Effector CD8-positive, alpha-beta T cell (primary cell): ENCODE measurements at regions not wholly inside any gene's neighbourhood (a gene's known extent, or its start where the extent isn't known, plus 50 kb on each side); places are given as distances from the start of the nearest gene placed in this dataset.
A peak's percentile ranks its signal among the peaks of the same experiment; 100 is the strongest.
"Not testable (repeated sequence)": the region's sequence is repeated elsewhere in the genome, so short reads cannot be mapped to it uniquely, and the experiment has no call there.

Source experiments
- DNase-seq: peaks from one replicate; lab custom pipeline; 2025; lab: John Stamatoyannopoulos, UW

DNA sequence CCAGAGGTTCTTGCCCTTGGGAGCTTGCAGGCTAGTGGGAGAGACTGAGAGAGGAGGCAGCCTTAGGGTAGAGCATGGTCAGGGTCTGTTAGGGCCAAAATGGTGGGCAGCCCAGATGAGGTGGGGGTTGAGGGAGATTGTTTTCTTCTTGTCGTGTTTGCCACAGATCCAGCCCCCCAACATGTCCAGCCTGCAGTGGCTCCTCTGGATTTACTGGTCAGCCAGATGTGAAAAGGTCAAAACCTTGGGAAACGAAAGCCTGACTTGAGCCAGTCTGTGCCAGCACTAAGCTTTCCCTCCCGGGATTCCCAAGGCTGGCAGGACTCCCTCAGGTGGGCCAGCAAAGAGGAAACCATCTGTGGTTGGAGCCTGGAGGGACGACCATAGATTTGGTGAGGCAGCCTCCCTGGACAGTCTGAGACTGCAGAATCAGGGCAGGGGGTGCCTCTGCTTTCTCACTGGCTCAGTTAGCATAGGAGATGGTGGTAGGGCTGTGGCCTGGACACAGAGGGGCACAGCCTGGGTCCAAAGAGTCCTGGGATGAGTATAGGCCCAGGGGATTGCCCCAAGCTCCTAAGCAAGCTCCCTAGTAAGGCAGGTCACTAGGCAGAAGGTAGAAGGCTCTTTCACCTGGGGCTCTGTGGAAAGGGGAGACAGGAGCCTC lies 51.2 kb upstream of the PRR23C start:
- DNase-seq, result no peak

DNA sequence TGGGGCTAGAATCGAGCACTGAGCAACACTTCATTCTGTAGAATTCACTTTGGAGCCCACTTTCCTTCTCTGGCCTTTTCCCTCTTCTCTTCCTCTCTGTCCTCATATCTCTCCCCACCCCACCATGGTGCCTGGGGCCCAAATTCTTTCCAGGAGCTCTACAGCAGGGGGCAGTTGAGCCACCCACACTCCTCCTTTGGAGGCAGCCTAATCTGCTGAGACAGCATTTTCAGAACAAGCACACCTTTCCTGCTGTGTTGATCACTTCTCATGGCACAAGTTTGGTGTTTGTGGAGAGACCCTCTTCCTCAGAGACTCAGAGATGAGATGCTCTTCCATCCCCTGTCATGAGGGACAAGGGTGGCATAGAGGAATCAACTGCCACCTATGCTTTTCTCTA lies 52.0 kb upstream of the PRR23C start:
- DNase-seq, result no peak

DNA sequence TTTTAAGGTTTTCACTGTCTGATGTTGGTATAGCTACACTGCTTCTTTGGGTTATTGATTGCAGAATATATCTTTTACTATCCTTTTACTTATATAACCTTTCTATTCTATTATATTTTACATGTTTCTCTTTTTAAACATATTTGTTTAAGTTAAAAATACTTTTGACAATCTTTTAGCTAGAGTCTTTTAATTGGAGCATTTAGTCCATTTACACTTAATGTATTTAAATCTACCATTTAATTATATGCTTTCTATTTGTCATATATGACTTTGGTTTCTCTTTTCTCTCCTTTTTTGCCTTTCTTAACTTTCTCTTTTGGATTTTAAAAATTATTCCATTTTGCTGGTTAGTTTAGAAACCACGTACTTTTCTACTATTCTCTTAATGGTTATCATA lies 53.7 kb upstream of the PRR23C start:
- no peak for DNase-seq

DNA sequence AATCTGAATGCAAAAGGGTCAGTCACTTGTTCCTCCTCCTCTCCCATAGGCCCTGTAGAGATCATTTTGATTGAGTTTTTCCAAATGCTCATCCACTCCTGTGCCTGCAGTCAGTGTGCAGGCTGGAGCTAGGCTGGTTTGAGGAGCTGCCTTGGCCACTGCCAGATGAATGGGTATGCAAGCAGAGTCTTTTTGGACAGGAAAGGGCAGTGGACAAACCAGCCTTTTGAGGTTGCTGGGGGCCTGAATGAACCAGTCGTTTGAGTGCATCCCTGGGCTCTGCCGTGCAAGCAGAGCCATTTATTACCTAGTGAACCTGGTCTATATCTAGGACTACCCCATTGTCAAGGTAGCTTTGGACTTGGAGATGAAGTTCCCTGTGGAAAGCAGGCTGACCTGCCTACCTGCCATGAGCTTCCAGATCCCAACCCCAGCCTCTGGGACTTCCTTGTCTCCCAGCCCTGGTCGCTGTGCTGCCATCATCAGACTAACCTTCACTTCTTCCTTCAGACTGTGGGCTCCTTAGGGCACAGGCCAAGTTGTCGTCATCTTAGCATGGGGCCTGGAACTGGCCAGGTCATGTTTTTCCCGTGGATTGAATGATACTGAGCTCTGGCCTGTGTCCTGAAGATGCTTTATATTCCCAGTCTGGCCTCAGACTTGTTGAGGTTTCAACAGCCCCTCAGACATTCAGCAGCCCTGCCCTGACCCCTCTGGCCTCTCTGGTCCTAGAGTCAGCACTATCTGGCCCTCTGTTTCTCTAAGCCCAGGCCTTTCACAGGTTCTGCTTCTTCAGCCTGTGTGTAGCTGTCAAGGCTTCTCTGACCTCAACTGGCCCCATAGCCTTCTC lies 55.5 kb upstream of the PRR23C start:
- DNase-seq, result no peak

DNA sequence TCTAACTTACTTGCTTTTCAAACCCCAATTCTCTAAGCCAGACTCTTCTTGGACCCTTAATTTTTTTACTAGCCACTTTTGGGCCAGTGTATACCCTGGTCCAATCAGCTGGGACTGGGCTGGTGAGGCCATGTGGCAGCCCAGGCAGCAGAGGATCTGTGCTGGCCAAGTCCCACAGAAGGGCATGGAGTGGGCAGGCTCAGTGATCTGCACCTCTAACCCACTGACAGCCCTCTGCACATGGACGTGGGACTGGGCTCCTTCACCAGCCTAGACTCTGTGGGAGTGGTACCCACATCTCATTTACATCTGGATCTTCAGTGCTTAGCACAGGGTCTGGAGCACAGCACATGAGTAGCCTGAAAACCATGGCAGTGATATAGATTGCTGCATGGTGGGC lies 56.1 kb upstream of the PRR23C start:
- DNase-seq, result no peak

DNA sequence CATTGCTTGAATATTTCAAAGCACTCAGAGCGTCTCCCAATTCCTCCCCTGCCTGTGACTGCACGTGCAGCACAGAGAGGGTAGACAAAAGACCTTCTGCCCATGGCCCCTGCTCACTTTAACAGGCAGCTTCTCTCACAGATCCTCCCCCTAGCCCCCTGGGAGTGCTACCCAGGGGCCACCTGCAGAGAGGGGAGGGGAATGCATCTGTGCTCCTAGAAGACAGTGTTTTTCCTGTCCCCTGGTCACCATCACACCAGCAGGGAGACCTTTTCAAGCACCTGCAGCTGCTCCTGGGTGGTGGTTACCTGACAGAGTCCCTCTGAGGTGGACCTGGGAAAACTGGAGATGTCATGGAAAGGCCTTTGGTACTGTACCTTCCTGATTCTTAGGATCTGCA lies 56.7 kb upstream of the PRR23C start:
- no peak for DNase-seq

DNA sequence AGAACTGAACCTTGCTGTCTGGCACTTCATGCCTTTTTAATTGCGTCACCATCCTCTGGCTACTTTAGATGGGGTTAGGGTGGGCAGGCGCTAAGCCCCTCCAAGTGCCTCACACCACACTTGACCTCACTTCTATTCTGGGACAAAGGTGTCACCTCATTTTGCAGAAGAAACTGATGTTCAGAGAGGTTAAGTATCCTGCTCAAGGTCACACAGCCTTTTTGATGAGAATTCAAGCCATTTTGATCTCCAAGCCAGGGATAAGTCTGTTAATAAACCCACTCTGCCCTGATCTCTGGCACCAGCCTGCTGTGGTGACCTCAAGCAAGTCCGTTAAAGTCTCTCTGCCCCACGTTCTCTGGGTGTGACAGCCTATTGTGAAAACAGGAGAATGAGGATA lies 58.8 kb upstream of the PRR23C start:
- no peak for DNase-seq

DNA sequence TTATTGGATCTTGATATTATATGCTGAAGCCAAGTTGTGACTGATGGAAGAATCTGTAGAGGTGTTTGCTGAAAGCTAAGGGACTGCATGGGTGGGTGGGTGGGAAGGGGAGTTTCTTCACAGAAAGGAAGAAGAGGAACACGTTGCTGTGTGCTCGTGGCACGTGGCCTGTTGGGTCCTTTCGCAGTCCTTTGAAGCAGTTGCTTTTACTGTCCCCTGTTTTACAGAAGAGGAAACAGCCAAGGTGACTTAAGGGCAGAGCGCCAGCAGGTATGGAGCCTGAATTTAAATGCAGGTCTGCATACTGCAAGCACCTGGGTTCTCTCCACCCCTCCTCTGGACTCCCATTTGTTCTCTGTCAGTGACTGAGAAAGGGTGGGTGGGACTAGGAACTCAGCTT lies 59.4 kb upstream of the PRR23C start:
- no peak for DNase-seq

DNA sequence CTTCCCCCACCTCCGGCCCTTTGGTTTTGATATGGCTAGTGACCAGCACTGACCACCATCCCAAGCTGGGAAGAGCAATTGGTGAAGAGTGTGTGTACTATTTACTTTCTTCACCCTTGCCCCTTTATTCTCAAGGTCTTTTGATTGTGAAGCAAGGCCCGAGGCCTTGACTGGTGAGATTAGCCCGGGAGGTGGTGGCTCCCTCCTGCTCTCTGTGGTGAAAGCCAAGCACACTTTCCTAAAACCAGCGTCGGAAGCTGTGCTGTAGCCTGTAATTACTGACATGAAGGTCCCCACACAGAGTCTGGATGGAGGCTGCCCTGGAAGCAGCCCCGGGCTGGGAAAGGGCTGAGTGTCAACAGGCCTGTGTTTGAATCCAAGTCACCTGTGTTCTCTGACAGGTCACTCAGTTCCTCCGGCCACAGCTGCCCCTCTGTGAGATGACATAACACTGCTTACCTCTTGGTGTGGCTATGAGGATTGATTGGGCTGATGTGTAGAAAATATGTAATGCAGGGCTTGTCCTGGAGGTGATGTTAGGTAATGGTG lies 60.5 kb upstream of the PRR23C start:
- no peak for DNase-seq

DNA sequence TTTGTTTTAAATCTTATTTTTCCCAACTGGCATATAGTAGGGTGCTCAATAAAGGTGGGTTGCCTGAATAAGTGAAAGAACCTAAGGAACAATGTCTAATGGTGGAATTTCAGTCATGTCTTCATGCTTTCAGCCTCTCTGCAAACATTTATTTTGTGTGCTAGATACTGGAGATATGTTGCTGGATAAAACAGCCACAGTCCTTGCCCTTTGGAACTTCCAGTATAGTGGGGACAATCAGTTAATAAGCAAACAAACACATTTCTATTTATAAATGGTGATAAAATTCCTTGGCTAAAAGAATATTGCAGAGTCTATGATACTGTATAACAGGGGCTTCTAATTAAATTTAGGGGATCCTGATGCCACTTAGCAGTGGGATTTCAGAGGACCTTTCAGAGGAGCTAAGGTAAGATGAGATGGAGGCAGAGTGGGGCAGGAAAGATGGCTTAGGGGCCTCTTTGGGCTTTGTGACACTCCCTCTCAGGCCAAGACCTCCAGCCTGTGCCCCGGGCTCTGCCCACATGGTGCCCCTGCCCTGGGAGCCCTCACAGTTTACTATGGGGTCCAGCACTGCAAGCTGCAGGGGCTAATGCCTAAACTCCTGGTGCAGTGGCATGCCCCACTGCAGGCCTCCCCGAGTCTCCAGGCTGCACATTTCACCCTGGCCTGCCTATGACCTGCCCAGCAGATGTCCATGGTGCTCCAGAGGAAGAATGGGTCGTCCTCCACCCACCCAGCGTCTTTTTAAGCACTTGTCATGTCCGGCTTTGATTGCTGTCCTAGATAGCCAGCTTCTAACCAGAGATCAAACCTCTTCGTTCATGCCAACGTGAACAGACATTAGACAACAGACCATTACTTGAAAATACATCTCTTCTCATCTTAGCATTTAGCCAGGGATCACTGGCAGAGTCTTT lies 61.6 kb upstream of the PRR23C start:
- DNase-seq, result no peak

DNA sequence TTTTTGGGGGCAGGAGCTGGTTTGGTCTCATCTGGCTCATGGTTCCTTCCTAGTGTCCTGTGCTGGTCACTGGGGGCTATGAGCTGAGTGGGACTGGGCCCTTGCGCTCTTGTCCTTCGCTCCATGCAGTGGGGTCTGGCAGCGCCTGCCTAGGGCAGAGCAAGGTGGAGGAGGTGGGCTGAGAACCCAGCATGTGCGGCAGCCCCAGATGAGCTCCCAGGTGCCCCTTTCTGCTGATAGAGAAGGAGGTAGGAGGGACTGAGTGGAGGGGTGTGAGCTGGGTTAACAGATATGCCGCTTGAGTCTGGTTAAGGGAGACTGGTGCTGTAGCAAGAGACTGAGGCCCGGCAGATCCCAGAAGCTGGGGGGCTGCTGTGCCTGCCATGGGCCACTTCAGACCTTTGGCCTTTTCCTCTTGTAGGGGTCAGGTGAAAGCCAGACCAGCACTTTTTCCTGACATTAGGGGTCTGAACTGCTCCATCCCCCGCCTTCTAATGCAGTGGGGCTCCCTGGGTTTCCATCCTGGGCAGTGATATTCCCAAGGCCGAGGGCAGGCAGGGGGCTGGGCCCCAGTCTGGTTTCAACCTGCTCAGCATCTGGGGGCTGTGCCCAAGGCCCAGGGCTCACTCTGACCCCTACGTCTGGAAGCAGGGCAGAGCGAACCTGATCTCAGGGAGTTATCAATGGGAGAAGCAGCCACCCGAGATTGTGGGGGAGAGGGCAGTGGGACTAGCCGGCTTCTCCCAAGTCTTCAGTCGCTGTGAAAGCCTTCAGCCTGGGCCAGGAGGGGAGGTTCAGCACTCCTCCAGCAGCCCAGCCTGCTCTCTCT lies 62.9 kb upstream of the PRR23C start:
- no peak for DNase-seq

DNA sequence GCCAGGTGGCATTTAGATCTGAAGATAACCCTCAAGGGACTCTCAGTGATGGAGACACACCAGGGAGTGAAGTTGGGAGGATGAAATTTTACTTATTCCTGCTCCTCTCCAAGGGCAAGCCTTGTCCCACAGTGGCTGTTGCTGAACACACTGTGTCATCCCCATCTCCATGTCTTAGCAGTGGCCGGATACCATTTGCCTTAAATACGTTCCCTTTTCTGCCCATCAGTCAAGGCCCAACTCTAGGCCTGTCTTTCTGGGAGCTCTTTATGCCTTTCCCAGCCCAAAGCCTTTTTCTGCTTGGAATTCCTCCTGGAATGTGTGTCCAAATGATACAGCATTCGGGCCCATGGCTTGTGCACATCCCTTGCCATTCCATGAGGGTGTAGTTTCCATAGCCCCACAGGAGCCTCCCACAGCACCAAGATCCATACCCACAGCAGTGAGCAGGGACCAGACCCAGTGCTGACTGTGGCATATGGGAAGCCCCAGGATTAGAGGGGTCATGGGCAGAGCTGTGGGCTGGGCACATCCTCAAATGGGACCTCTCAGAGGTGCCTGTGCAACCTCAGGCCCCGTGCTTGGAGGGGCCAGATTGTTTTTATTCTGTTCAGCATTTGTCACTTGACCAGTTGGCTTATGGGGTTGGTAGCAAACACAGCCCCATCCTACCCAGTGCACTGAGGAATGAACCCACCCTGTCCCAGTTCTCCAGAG lies 63.7 kb upstream of the PRR23C start:
- no peak for DNase-seq

DNA sequence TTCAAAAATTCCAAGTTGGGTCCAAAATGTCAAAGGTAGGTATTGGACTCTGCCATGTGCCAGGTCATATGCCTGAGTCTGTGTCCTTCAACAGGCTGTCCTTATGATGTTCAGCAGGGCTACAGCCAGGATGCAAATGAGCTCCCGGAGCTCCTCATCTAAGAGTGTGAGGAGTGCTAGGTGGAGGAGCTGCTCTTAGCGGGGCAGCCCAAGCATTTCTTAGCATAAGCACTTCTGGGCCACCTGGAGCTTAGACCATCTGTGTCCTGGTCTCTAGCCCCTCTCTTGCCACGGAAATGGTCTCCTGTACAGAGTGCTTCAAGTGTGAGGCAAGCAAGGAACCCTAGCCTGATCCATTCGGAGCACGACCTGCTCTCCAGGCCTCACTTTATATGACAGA lies 64.6 kb upstream of the PRR23C start:
- no peak for DNase-seq

DNA sequence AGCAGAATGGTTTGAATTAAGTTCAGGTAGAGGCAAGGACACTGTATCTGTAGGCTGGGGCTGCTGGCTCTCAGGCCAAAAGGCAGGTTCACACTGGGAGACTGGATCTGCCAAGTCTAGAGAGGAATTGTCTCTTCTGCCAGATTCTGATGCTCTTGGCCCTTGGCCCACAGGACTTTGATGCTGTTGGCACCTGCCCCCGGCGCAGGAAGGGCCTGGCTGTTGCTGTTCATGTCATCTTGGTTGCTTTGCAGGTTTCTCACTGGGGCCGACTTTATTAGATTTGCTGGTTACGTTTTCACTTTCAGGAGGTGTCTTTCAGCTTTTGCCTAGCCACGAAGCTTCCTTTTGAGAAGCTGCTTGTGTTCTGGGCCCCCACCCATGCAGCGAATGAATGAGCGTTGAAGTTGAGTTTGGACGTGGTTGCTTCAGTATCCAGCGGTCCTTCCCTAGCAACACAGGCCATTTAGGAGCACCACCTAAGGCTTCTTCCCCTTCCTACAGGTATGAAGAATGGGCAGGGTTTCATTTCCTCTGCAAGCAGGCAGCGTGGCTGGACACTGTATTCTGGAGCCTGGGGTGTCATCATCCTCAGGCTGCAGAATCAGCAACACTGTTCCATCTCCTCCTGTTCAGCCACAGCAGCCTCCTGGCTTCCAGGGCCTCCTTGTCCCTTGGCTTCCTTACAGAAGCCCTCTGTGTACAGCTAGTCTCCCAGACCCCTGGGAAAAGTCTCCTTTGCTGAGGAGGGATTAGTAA lies 65.6 kb upstream of the PRR23C start:
- DNase-seq, result no peak

DNA sequence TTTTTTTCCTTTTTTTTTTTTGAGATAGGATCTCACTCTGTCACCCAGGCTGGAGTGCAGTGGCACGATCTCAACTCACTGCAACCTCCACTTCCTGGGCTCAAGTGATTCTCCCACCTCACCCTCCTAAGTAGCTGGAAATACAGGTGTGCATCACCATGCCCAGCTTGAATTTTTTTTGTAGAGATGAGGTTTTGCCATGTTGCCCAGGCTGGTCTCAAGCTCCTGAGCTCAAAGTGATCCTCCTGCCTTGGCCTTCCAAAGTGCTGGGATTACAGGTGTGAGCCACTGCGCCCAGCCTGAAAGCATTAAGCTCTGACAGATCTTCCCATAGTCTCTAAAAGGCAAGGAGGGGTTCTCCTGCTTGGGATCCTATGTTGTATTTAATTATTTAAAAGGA lies 66.2 kb upstream of the PRR23C start:
- DNase-seq, result not testable (repeated sequence)

DNA sequence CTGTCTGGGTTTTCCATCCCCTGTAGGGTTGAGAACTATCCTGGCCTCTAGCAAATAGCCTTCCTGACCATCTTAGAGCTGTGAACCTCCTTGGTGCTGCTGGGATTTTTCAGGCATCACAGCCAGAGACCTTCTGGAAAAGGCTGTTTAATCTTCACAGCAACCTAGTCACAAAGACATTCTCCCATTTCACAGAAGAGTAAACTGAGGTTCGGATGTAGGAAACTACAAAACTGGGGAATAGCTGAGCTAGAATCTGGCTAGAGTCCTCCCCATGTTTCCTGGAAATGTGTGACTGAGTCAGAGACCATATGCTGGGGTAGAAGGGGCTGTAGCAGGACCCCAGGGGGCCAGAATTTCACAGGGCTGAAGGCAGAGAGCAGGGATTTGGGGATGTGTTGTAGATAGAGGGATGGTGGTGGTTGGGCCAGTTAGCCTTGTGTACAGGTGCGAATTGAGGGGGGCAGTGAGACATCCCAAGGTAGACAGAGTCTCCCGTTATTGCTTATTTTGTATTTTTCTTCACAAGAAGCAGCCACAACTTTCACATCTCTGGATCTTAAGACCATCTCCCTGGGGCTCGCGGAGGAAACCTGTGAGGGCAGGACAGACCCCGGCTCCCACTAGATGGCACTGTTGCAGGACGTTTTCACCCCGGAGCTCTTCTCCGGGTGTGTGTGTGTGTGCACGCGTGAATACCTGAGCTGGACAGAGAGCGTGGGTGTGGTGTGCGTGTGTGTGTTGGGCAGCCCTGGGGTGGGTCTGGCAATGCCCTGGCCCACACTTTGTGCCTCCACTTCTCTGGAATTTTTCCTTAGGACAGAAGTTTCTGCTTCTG lies 66.9 kb upstream of the PRR23C start:
- peak; percentile 4 for DNase-seq

DNA sequence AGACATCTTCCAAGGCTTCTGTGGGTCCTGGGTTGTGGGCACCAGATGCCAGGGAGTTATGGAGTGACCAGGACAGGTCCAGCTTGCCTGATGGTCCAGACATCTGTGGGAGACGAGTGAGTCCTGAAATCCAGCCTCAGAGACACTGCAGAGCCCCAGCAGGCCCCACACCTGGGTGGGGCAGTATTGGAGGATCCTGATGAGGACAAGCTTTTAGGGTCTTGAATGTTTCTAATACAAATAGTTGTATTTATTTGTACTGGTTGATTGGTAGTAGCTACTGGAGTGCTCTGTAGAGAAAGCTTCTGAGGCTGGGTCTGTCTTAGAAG lies 67.5 kb upstream of the PRR23C start:
- DNase-seq, result no peak

DNA sequence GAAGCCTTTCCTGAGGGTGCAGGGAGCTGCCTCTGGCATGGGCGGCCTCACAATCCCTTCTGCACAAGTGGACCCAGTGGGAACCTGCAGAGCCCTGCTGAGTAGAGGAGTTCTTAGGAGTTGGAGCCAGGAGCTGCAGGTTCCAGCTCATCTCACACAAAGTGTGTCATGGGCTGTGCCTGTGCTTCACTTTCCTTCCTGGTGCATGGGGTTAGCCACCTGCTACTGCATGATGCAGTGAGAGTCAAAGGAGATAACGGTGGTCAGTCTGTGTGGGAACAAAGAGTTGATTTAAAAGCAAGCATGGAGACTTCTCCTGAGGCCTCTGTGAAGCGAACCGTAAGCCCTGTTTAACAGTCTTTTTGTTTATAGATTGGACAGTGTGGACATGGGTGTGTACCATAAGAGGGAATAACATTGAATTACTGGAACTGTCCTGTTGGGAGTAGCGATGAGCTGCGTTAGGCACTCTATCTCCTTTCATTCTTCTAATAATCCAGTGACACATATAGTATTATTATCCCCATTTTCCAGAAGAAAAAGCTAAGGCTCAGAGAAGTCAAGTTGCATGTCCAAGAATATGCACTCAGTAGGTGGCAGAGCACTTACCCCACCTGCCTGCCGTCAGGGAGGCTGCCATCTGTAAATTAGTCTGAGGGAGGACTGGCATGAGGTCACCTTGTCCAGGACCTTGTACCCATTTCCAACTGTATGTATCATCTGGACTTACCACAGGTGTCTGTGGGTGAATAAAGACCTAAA lies 68.7 kb upstream of the PRR23C start:
- DNase-seq, result no peak
